H9 (cell line): ENCODE measurements at regions not wholly inside any gene's neighbourhood (a gene's known extent, or its start where the extent isn't known, plus 50 kb on each side); places are given as distances from the start of the nearest gene placed in this dataset.

Experiments used
- DNase-seq: peaks from one replicate; pipeline ENCODE4 v3.0.0-alpha.2; 2017
- H2AFZ ChIP-seq: one replicate; pipeline ENCODE4 v1.6.1; 2013; ENCODE audit warnings: mild to moderate bottlenecking, low read length, control low read depth, moderate library complexity
- H2AK5ac ChIP-seq: 2 replicates; pipeline ENCODE4 v1.6.1; 2013; ENCODE audit warnings: low read length, control low read depth, mixed read lengths; ENCODE audit not compliant: insufficient read length
- H2BK120ac ChIP-seq: one replicate; pipeline ENCODE4 v1.6.1; 2013; ENCODE audit warnings: low read depth, mild to moderate bottlenecking, low read length, control low read depth, inconsistent platforms; ENCODE audit not compliant: poor library complexity, severe bottlenecking
- H2BK12ac ChIP-seq: 2 replicates; pipeline ENCODE4 v1.6.1; 2013; ENCODE audit warnings: low read length, control low read depth, mixed read lengths, low read depth; ENCODE audit not compliant: insufficient read length
- H2BK15ac ChIP-seq: 2 replicates; pipeline ENCODE4 v1.6.1; 2013; ENCODE audit warnings: low read depth, low read length, control low read depth
- H2BK20ac ChIP-seq: one replicate; pipeline ENCODE4 v1.6.1; 2013; ENCODE audit warnings: low read depth, mild to moderate bottlenecking, low read length, control low read depth, inconsistent platforms; ENCODE audit not compliant: poor library complexity, severe bottlenecking
- H2BK5ac ChIP-seq: 2 replicates; pipeline ENCODE4 v1.6.1; 2013; ENCODE audit warnings: low read length, control low read depth, mixed read lengths; ENCODE audit not compliant: insufficient read length
- H3K14ac ChIP-seq: 2 replicates; pipeline ENCODE4 v1.6.1; 2013; ENCODE audit warnings: low read length, control low read depth; ENCODE audit not compliant: insufficient read depth
- H3K18ac ChIP-seq: 2 replicates; pipeline ENCODE4 v1.6.1; 2013; ENCODE audit warnings: low read depth, mild to moderate bottlenecking, mixed read lengths, low read length, control low read depth; ENCODE audit not compliant: insufficient read length
- H3K23ac ChIP-seq: 2 replicates; pipeline ENCODE4 v1.6.1; 2013; ENCODE audit warnings: low read length, control low read depth, mixed read lengths, low read depth; ENCODE audit not compliant: insufficient read length
- H3K23me2 ChIP-seq: 2 replicates; pipeline ENCODE4 v1.6.1; 2013; ENCODE audit warnings: low read depth, mild to moderate bottlenecking, mixed read lengths, low read length, control low read depth; ENCODE audit not compliant: insufficient read length, poor library complexity, severe bottlenecking
- H3K27ac ChIP-seq: 2 replicates; pipeline ENCODE4 v1.5.1; 2013; ENCODE audit warnings: low read length, control low read depth, mixed read lengths, low read depth; ENCODE audit not compliant: insufficient read length
- H3K27me3 ChIP-seq: 2 replicates; pipeline ENCODE4 v1.6.1; 2013; ENCODE audit warnings: low read length, control low read depth, inconsistent platforms; ENCODE audit not compliant: insufficient read depth
- H3K4ac ChIP-seq: 2 replicates; pipeline ENCODE4 v1.6.1; 2013; ENCODE audit warnings: low read depth, mild to moderate bottlenecking, control low read depth, inconsistent platforms, low read length, moderate library complexity
- H3K4me1 ChIP-seq: 2 replicates; pipeline ENCODE4 v1.6.1; 2013; ENCODE audit warnings: low read length, control low read depth, inconsistent platforms; ENCODE audit not compliant: insufficient read depth
- H3K4me2 ChIP-seq: 2 replicates; pipeline ENCODE4 v1.6.1; 2013; ENCODE audit warnings: low read length, control low read depth, mixed read lengths; ENCODE audit not compliant: insufficient read length, insufficient read depth
- H3K56ac ChIP-seq: 2 replicates; pipeline ENCODE4 v1.6.1; 2013; ENCODE audit warnings: low read depth, mild to moderate bottlenecking, mixed read lengths, low read length, control low read depth; ENCODE audit not compliant: insufficient read length
- H3K79me1 ChIP-seq: 2 replicates; pipeline ENCODE4 v1.6.1; 2013; ENCODE audit warnings: low read depth, mild to moderate bottlenecking, moderate library complexity, low read length, control low read depth, inconsistent platforms; ENCODE audit not compliant: insufficient read depth, poor library complexity, severe bottlenecking
- H3K79me2 ChIP-seq: 2 replicates; pipeline ENCODE4 v1.6.1; 2013; ENCODE audit warnings: low read length, control low read depth, inconsistent platforms; ENCODE audit not compliant: insufficient read depth
- H3K9ac ChIP-seq: 2 replicates; pipeline ENCODE4 v1.6.1; 2013; ENCODE audit warnings: low read length, control low read depth, mixed read lengths; ENCODE audit not compliant: insufficient read length; ENCODE audit errors: extremely low read depth
- H3K9me3 ChIP-seq: one replicate; pipeline ENCODE4 v1.6.1; 2013; ENCODE audit warnings: low read depth, low read length, inconsistent platforms; ENCODE audit not compliant: control insufficient read depth
- H3T11ph ChIP-seq: one replicate; pipeline ENCODE4 v1.6.1; 2013; ENCODE audit warnings: mild to moderate bottlenecking, low read length, control low read depth, inconsistent platforms
- H4K20me1 ChIP-seq: one replicate; pipeline ENCODE4 v1.6.1; 2013; ENCODE audit not compliant: control insufficient read depth, insufficient read length, insufficient read depth
- H4K5ac ChIP-seq: 2 replicates; pipeline ENCODE4 v1.6.1; 2013; ENCODE audit warnings: low read depth, mild to moderate bottlenecking, mixed read lengths, low read length, control low read depth; ENCODE audit not compliant: insufficient read length
- H4K8ac ChIP-seq: replicated peaks from 2 replicates; pipeline ENCODE4 v1.6.1; 2013; ENCODE audit warnings: low read length, control low read depth, mixed read lengths, low read depth; ENCODE audit not compliant: insufficient read length
- H4K91ac ChIP-seq: 2 replicates; pipeline ENCODE4 v1.6.1; 2013; ENCODE audit warnings: low read depth, mild to moderate bottlenecking, moderate library complexity, mixed read lengths, low read length, control low read depth; ENCODE audit not compliant: insufficient read length
- H3K27ac Mint-ChIP-seq, 3 experiments: 2 replicates in 2 of 3; 3 replicates in 1 of 3; pipeline ENCODE4 v1.8.0; 2020 to 2021; ENCODE audit warnings: mixed read lengths in 3 of 3, mild to moderate bottlenecking in 1 of 3, moderate library complexity in 1 of 3
- H3K27me3 Mint-ChIP-seq: 2 replicates; pipeline ENCODE4 v1.8.0; 2021; ENCODE audit warnings: low read depth, mild to moderate bottlenecking, moderate library complexity, mixed read lengths
- H3K36me3 Mint-ChIP-seq, 3 experiments: 2 replicates in 2 of 3; 3 replicates in 1 of 3; pipeline ENCODE4 v1.8.0; 2020 to 2021; ENCODE audit warnings: low read depth in 3 of 3, mixed read lengths in 3 of 3; ENCODE audit not compliant: insufficient read depth in 1 of 3
- H3K4me1 Mint-ChIP-seq, 2 experiments: 2 replicates each; pipeline ENCODE4 v1.8.0; 2020; ENCODE audit warnings: mixed read lengths in 2 of 2
- H3K4me3 Mint-ChIP-seq, 2 experiments: 2 replicates in 1 of 2; 3 replicates in 1 of 2; pipeline ENCODE4 v1.8.0; 2020 to 2021; ENCODE audit warnings: mild to moderate bottlenecking in 2 of 2, mixed read lengths in 2 of 2, moderate library complexity in 1 of 2
- H3K9me3 Mint-ChIP-seq, 2 experiments: 2 replicates in 1 of 2; 3 replicates in 1 of 2; pipeline ENCODE4 v1.8.0; 2020; ENCODE audit warnings: mild to moderate bottlenecking in 2 of 2, mixed read lengths in 2 of 2, moderate library complexity in 1 of 2
- CTCF ChIP-seq: fragments of 200-600 bp; sonication (generic); conservative IDR thresholded peaks from 3 replicates; pipeline ENCODE4 v1.8.0; 2021; ENCODE audit warnings: antibody characterized with exemption, mild to moderate bottlenecking
- WGBS: extraction: QIAGEN DNeasy Blood & Tissue Kit; methylation state at CpG from one replicate; pipeline ENCODE4 v1.1.7; 2013; ENCODE audit warnings: missing lambda C conversion rate, low lambda C conversion rate, mixed read lengths; ENCODE audit not compliant: insufficient read length; ENCODE audit errors: extremely low coverage; 5-methylcytosine and 5-hydroxymethylcytosine counted together

- Histone ChIP-seq H3K4me2 (no peak overlapping the region), H3K79me2 (no peaks in the 10 kb centered on the region), H3K9me3 (no peaks in the 10 kb centered on the region), H3K23ac (no peak overlapping the region), H4K8ac (no peak overlapping the region), H3K27me3 (no peaks in the 10 kb centered on the region), H3K4me1 (no peaks in the 10 kb centered on the region; the same call in 1 of the 2 replicates), H3K27ac (no peak overlapping the region), H4K20me1 (no peaks in the 10 kb centered on the region), H2BK20ac (no peak overlapping the region), H2BK15ac (no peak overlapping the region), H3K4ac (no peak overlapping the region), H4K91ac (no peak overlapping the region), H3T11ph (no peak overlapping the region), H4K5ac (no peak overlapping the region), H3K14ac (no peak overlapping the region), H2AK5ac (no peak overlapping the region), H2BK5ac (no peak overlapping the region), H3K79me1 (no peaks in the 10 kb centered on the region), H3K56ac (no peak overlapping the region), H2BK120ac (no peak overlapping the region), H3K23me2 (no peaks in the 10 kb centered on the region), H2BK12ac (no peak overlapping the region), H3K9ac (no peak overlapping the region), H2AFZ (no peak overlapping the region), H3K18ac (no peak overlapping the region)
- Mint-ChIP-seq H3K9me3 (no peaks in the 10 kb centered on the region), H3K4me1 (peaks cover 23 to 28% of the 10 kb centered on the region in 2 experiments), H3K4me3 (no peak overlapping the region), H3K36me3 (no peaks in the 10 kb centered on the region), H3K27ac (no peak overlapping the region), H3K27me3 (peaks cover 23% of the 10 kb centered on the region)
- TF ChIP-seq CTCF = no peak
- no peak for DNase-seq
- WGBS = no CpG with 5 or more reads among the region's 5 CpGs
Observed at GRCh38 chr17:73717690-73718089, 73.4 kb upstream of the SDK2 start.
